ENCODE measurements at regions not wholly inside any gene's neighbourhood (a gene's known extent, or its start where the extent isn't known, plus 50 kb on each side); places are given as distances from the start of the nearest gene placed in this dataset.
A peak's percentile ranks its signal among the peaks of the same experiment; 100 is the strongest.

DNA sequence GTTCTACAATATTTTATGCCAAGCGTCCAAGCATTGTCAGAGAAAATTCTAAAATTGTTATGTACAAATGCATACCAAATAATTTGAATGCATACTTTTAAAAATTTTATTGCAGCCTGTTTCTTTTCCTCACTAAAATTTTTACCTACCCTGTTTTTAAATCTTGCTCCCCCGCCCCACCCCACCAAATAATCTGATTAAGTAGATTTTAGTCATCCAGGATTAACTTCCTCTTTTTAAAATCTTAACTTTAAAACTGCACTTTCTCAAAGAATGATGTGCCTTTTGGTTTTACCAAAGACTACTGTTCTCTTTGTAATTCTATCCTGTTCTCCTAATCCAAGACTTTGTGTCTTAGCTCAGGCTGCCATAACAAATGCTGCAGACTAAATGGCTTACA, 269.4 kb upstream of the FN1 start:
- no peaks in the 10 kb centered on the region for H3K27me3 ChIP-seq
- no peaks in the 10 kb centered on the region for H3K9me3 ChIP-seq
- intact Hi-C loops (cut with DNase I): no loop called here
- H3K27ac ChIP-seq: peak overlapping the region; percentile 61 to 67
- DNase-seq (ENCODE audit: low spot score in 2 of 2): no peak
- H3K36me3 ChIP-seq: no peaks in the 10 kb centered on the region
- peaks cover 8 to 11% of the 10 kb centered on the region in 2 donors for H3K4me1 ChIP-seq
- H3K4me3 ChIP-seq: no peak overlapping the region
- TF ChIP-seq, protein P1, sequence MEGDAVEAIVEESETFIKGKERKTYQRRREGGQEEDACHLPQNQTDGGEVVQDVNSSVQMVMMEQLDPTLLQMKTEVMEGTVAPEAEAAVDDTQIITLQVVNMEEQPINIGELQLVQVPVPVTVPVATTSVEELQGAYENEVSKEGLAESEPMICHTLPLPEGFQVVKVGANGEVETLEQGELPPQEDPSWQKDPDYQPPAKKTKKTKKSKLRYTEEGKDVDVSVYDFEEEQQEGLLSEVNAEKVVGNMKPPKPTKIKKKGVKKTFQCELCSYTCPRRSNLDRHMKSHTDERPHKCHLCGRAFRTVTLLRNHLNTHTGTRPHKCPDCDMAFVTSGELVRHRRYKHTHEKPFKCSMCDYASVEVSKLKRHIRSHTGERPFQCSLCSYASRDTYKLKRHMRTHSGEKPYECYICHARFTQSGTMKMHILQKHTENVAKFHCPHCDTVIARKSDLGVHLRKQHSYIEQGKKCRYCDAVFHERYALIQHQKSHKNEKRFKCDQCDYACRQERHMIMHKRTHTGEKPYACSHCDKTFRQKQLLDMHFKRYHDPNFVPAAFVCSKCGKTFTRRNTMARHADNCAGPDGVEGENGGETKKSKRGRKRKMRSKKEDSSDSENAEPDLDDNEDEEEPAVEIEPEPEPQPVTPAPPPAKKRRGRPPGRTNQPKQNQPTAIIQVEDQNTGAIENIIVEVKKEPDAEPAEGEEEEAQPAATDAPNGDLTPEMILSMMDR (IDR thresholded peaks at IDR 0.05): no peak

DNA sequence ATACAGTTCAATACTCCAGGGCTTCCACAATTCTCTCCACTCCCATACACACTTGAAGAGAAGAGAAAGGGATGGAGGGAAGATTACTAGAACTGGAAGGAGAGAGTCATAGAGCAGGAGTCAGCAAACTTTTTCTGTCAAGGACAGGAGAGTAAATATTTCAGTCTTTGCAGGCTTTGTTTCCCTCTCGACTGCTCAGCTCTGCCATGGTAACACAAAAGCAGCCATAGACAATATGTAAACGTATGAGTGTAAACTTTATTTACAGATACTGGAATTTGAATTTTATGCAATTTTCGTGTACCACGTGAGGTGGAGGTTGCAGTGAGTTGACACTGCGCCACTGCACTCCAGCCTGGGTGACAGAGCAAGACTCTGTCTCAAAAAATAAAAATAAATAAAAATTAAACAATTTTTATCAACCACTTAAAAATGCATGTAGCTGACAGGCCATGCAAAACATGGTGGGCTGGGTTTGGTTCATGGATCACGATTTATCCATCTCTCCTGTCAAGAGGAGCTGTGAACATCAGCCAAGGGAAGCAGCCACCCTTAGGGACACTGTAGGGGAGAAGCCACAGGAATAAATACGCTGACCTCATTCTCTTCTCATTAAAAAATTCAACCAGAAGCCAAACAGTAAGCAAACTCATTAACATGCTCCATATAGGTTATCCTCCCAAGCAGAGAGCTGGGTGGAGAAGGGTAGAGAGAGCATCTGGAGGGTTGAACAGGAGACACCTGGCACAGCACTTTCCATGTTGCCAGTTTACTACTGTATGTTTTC, 266.4 kb upstream of the FN1 start:
- Histone ChIP-seq H3K4me3 (no peak overlapping the region), H3K36me3 (no peaks in the 10 kb centered on the region), H3K27me3 (no peaks in the 10 kb centered on the region), H3K9me3 (no peaks in the 10 kb centered on the region), H3K27ac (no peak overlapping the region), H3K4me1 (peaks cover 8 to 11% of the 10 kb centered on the region in 2 donors)
- TF ChIP-seq, protein P1 (IDR thresholded peaks at IDR 0.05): no peak
- no peak for DNase-seq (ENCODE audit: low spot score in 2 of 2)
- intact Hi-C loops (cut with DNase I): no loop called here

DNA sequence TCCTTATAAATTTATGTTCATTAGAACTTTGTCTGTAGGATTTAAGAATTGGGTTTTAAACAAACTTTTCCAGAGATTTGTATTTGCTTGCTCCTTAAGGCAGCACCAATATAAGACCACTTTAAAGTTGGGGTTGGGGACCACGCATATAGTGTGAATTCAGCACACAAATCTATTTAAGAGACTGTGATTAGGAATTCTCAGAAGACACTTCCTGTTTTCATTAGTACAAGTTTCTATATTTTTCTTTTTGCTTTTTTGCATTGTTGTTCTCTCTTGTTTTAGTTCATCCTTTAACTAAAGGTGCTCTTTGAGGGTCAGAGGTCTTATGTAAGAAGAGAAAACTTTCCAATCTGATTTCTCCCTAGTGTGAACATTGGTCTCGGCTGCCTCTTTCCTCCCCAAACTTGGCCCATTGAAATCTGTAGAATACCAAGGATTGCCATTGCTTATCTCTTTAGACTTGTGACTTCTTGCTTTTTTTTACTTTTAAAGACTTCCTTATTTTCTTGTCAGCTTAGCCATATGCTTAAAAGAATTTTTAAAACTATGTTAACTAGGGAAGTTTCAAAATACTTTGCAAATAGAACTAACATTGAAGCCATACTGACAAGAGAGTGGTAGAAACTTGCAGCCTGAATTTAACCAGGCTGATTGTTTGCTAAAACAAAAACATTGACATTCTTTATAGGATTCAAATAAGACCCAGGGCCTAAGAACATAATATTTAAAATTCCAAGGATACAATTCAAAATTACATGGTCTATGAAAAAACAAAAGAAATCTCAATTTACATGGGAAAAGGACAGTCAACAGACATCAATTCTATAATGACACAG, 264.1 kb upstream of the FN1 start:
- Histone ChIP-seq H3K27ac (no peak overlapping the region), H3K36me3 (no peaks in the 10 kb centered on the region), H3K27me3 (no peaks in the 10 kb centered on the region), H3K4me1 (peaks cover 0 to 2% of the 10 kb centered on the region in 2 donors), H3K4me3 (no peak overlapping the region), H3K9me3 (no peaks in the 10 kb centered on the region)
- no peak for DNase-seq (ENCODE audit: low spot score in 2 of 2)
- TF ChIP-seq, protein P1 (IDR thresholded peaks at IDR 0.05): no peak
- intact Hi-C loops (cut with DNase I): no loop called here

DNA sequence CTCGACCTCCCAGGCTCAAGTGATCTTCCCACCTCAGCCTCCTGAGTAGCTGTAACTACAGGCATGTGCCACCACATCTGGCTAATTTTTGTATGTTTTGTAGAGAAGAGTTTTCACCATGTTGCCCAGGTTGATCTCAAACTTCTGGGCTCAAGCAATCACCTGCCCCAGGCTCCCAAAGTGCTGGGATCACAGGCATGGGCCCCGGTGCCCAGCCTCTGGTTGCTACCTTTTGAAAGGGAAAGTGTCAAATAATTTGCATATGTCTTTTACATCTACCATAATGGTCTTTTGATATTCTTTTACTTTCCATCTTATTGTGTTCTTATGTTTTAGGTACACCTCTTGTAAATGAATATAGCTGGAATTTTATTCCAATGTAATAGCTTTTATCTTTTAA, 263.1 kb upstream of the FN1 start:
- Histone ChIP-seq H3K9me3 (no peaks in the 10 kb centered on the region), H3K27me3 (no peaks in the 10 kb centered on the region), H3K4me1 (peaks cover 0 to 5% of the 10 kb centered on the region in 2 donors), H3K4me3 (no peak overlapping the region), H3K27ac (no peak overlapping the region), H3K36me3 (no peaks in the 10 kb centered on the region)
- no peak for DNase-seq (ENCODE audit: low spot score in 2 of 2)
- intact Hi-C loops (cut with DNase I): no loop called here
- TF ChIP-seq, protein P1 (IDR thresholded peaks at IDR 0.05): no peak

DNA sequence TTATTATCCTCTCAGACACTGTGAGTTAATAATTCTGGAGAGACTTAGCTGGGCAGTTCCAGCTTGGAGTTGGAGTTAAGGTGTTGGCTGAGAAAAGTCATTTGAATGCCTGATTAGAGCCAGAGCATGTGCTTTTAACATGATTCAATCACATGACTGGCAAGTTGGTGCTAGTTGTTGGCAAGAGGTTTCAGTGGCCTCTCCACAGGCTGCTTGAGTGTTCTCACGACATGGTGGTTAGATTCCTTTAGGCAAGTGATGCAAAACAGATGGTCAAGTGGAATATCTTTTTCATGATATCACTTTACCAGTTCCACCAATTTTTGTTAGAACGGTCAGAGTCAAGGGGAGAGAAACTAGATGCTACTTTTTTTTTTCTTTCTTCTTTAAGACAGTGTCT, 262.7 kb upstream of the FN1 start:
- H3K36me3 ChIP-seq: no peaks in the 10 kb centered on the region
- peaks cover 0 to 9% of the 10 kb centered on the region in 2 donors for H3K4me1 ChIP-seq
- H3K4me3 ChIP-seq: no peak overlapping the region
- no peaks in the 10 kb centered on the region for H3K9me3 ChIP-seq
- TF ChIP-seq, protein P1 (IDR thresholded peaks at IDR 0.05): no peak
- no peak for DNase-seq (ENCODE audit: low spot score in 2 of 2)
- intact Hi-C loops (cut with DNase I): no loop called here
- H3K27me3 ChIP-seq: no peaks in the 10 kb centered on the region
- no peak overlapping the region for H3K27ac ChIP-seq

Data from ascending aorta (tissue), 2 donors.